ENCODE measurements at regions not wholly inside any gene's neighbourhood (a gene's known extent, or its start where the extent isn't known, plus 50 kb on each side); places are given as distances from the start of the nearest gene placed in this dataset.

GRCh38 chr3:194935632-194936470 is 250.2 kb downstream of the FAM43A start:
- no peaks in the 10 kb centered on the region for H3K27me3 ChIP-seq (ENCODE audit: insufficient read depth, low read depth, severe bottlenecking)
- no peak for DNase-seq
- no peak overlapping the region for H3K27ac ChIP-seq
- no peaks in the 10 kb centered on the region for H3K36me3 ChIP-seq
- no peak overlapping the region for H3K4me3 ChIP-seq (ENCODE audit: low read depth, low read length)
- no peak for TF ChIP-seq CTCF (IDR thresholded peaks at IDR 0.05; ENCODE audit: low read depth, low read length)
- H3K9me3 ChIP-seq (ENCODE audit: severe bottlenecking), result no peaks in the 10 kb centered on the region

- no peak for TF ChIP-seq CTCF (IDR thresholded peaks at IDR 0.05; ENCODE audit: low read depth, low read length)
- no peak overlapping the region for H3K27ac ChIP-seq
- H3K36me3 ChIP-seq, result no peaks in the 10 kb centered on the region
- H3K9me3 ChIP-seq (ENCODE audit: severe bottlenecking), result no peaks in the 10 kb centered on the region
- no peaks in the 10 kb centered on the region for H3K27me3 ChIP-seq (ENCODE audit: insufficient read depth, low read depth, severe bottlenecking)
- DNase-seq, result no peak
- no peak overlapping the region for H3K4me3 ChIP-seq (ENCODE audit: low read depth, low read length)
Observed at GRCh38 chr3:194936659-194937058, 251.0 kb downstream of the FAM43A start.

GRCh38 chr3:194937144-194937543 is 251.5 kb downstream of the FAM43A start:
- Histone ChIP-seq H3K36me3 (no peaks in the 10 kb centered on the region), H3K27me3 (ENCODE audit: insufficient read depth, low read depth, severe bottlenecking) (no peaks in the 10 kb centered on the region), H3K27ac (no peak overlapping the region), H3K4me3 (ENCODE audit: low read depth, low read length) (no peak overlapping the region), H3K9me3 (ENCODE audit: severe bottlenecking) (no peaks in the 10 kb centered on the region)
- TF ChIP-seq CTCF (IDR thresholded peaks at IDR 0.05; ENCODE audit: low read depth, low read length), result no peak
- no peak for DNase-seq

GRCh38 chr3:194937882-194938321 is 252.2 kb downstream of the FAM43A start:
- Histone ChIP-seq H3K4me3 (ENCODE audit: low read depth, low read length) (no peak overlapping the region), H3K9me3 (ENCODE audit: severe bottlenecking) (no peaks in the 10 kb centered on the region), H3K36me3 (no peaks in the 10 kb centered on the region), H3K27ac (no peak overlapping the region), H3K27me3 (ENCODE audit: insufficient read depth, low read depth, severe bottlenecking) (no peaks in the 10 kb centered on the region)
- TF ChIP-seq CTCF (IDR thresholded peaks at IDR 0.05; ENCODE audit: low read depth, low read length), result no peak
- no peak for DNase-seq

- no peaks in the 10 kb centered on the region for H3K36me3 ChIP-seq
- no peak for DNase-seq
- H3K27ac ChIP-seq, result no peak overlapping the region
- H3K27me3 ChIP-seq (ENCODE audit: insufficient read depth, low read depth, severe bottlenecking), result no peaks in the 10 kb centered on the region
- no peak for TF ChIP-seq CTCF (IDR thresholded peaks at IDR 0.05; ENCODE audit: low read depth, low read length)
- no peaks in the 10 kb centered on the region for H3K9me3 ChIP-seq (ENCODE audit: severe bottlenecking)
- H3K4me3 ChIP-seq (ENCODE audit: low read depth, low read length), result no peak overlapping the region
Observed at GRCh38 chr3:194938845-194939531, 253.3 kb downstream of the FAM43A start.

Measured in WERI-Rb-1 (cell line).